Ovary (tissue), 3 donors: ENCODE measurements at regions not wholly inside any gene's neighbourhood (a gene's known extent, or its start where the extent isn't known, plus 50 kb on each side); places are given as distances from the start of the nearest gene placed in this dataset.

Experiments used
- CTCF ChIP-seq, 3 donors: fragments of 450-650 bp in 2 of 3; fragments of 200-600 bp in 1 of 3; IDR thresholded peaks; one replicate each; pipeline versions ENCODE4 v1.5.1 to v1.8.0; 2016 to 2022; ENCODE audit warnings: antibody characterized with exemption in 3 of 3, mild to moderate bottlenecking in 1 of 3
- EP300 ChIP-seq: sonication (generic); formaldehyde crosslinking; IDR thresholded peaks from one replicate; pipeline ENCODE4 v1.6.1; 2017; ENCODE audit warnings: antibody characterized with exemption
- donor health status: DM: no; HTN: no; CAD: no.

- no peak for TF ChIP-seq EP300
- TF ChIP-seq CTCF (IDR thresholded peaks at IDR 0.05): no peak
Measured at GRCh38 chr10:45071043-45071813, 70.5 kb downstream of the ZNF22 start.
